K562 (cell line): ENCODE measurements at regions not wholly inside any gene's neighbourhood (a gene's known extent, or its start where the extent isn't known, plus 50 kb on each side); places are given as distances from the start of the nearest gene placed in this dataset.

Source experiments
- ATAC-seq: fragments of 200-7000 bp; cut with Tn5 transposase; 3 replicates; pipeline ENCODE4 v1.9.1; 2020; ENCODE audit warnings: moderate library complexity
- BruUV-seq: library from RNA; stranded (reverse); fragments of 400-500 nt; replicated peaks from 2 replicates; lab custom pipeline; 2021; lab: Mats Ljungman, UMichigan
- CTCF ChIA-PET: fragments of 300-600 bp; formaldehyde crosslinking; extraction: SDS; loops from one replicate; lab custom pipeline; 2021; ENCODE audit warnings: low intra/inter-chr PET ratio; lab: Yijun Ruan, JAX
- POLR2A ChIA-PET: fragments of 300-600, 350-650 bp; sonication (Branson Sonifier 250); formaldehyde crosslinking; extraction: SDS; loops from one replicate; lab custom pipeline; 2021; ENCODE audit warnings: antibody characterized with exemption, inconsistent platforms; lab: Yijun Ruan, JAX
- DNase-seq, 4 experiments: peaks; one replicate each; pipeline versions ENCODE4 v3.0.0 to v3.0.0-alpha.2; 2011 to 2018; ENCODE audit warnings: low spot score in 3 of 4, mixed read lengths in 3 of 4; ENCODE audit errors: extremely low read depth in 1 of 4
- FAIRE-seq: peaks from 2 replicates; lab custom pipeline; 2011; peaks lifted over from hg19 to GRCh38; lab: Jason Lieb, UNC
- H2AFZ ChIP-seq: 2 replicates; pipeline ENCODE4 v1.6.0; 2011; ENCODE audit warnings: low read depth, low read length, control low read depth, inconsistent platforms
- H3K27ac ChIP-seq: fragments of 200-600 bp; 3 replicates; pipeline ENCODE4 v1.8.0; 2011; ENCODE audit warnings: low read depth, mild to moderate bottlenecking, control low read depth, inconsistent platforms, low read length, moderate library complexity, mixed read lengths; ENCODE audit errors: extremely low read depth
- H3K27me3 ChIP-seq, 2 experiments: fragments of 300-600 bp in 1 of 2; 2 replicates in 1 of 2; 3 replicates in 1 of 2; pipeline versions ENCODE4 v1.6.0 to v1.8.0; 2011; ENCODE audit warnings: inconsistent platforms in 2 of 2, low read length in 2 of 2, mild to moderate bottlenecking in 1 of 2, mixed read lengths in 1 of 2, moderate library complexity in 1 of 2; ENCODE audit not compliant: control insufficient read depth in 2 of 2, insufficient read depth in 2 of 2
- H3K36me3 ChIP-seq: fragments of 300-600 bp; 3 replicates; pipeline ENCODE4 v1.8.0; 2011; ENCODE audit warnings: mild to moderate bottlenecking, low read length, inconsistent platforms; ENCODE audit not compliant: control insufficient read depth, insufficient read depth
- H3K4me1 ChIP-seq, 2 experiments: fragments of 200-600 bp in 1 of 2; replicated peaks in 1 of 2; 2 replicates in 1 of 2; 3 replicates in 1 of 2; pipeline versions ENCODE4 v1.5.1 to v1.8.0; 2011; ENCODE audit warnings: inconsistent platforms in 2 of 2, low read length in 2 of 2, mild to moderate bottlenecking in 1 of 2, mixed read lengths in 1 of 2, moderate library complexity in 1 of 2; ENCODE audit not compliant: control insufficient read depth in 2 of 2, insufficient read depth in 2 of 2
- H3K4me2 ChIP-seq: 2 replicates; pipeline ENCODE4 v1.6.1; 2011; ENCODE audit warnings: low read length, control low read depth, inconsistent platforms, mixed read lengths; ENCODE audit not compliant: insufficient read depth
- H3K4me3 ChIP-seq: fragments of 200-600 bp; sonication (generic), shearing (Covaris generic); 2 replicates; pipeline ENCODE4 v1.5.1; 2016; ENCODE audit warnings: control low read depth, inconsistent platforms
- H3K79me2 ChIP-seq: fragments of 200-600 bp; 3 replicates; pipeline ENCODE4 v1.8.0; 2011; ENCODE audit warnings: low read length, inconsistent platforms; ENCODE audit not compliant: control insufficient read depth, insufficient read depth
- H3K9ac ChIP-seq, 2 experiments: 2 replicates each; pipeline versions ENCODE4 v1.6.0 to v1.6.1; 2011; ENCODE audit warnings: low read depth in 2 of 2, low read length in 2 of 2, control low read depth in 1 of 2, inconsistent platforms in 1 of 2, mild to moderate bottlenecking in 1 of 2, mixed read lengths in 1 of 2; ENCODE audit not compliant: insufficient read depth in 1 of 2
- H3K9me1 ChIP-seq: one replicate; pipeline ENCODE4 v1.6.0; 2011; ENCODE audit warnings: inconsistent platforms, mild to moderate bottlenecking, low read length, moderate library complexity; ENCODE audit not compliant: control insufficient read depth, insufficient read depth
- H3K9me3 ChIP-seq: replicated peaks from 2 replicates; pipeline ENCODE4 v1.5.1; 2011; ENCODE audit warnings: low read depth, low read length, inconsistent platforms; ENCODE audit not compliant: control insufficient read depth, insufficient read depth
- H4K20me1 ChIP-seq: replicated peaks from 2 replicates; pipeline ENCODE4 v1.6.1; 2011; ENCODE audit warnings: low read length, inconsistent platforms, mixed read lengths; ENCODE audit not compliant: control insufficient read depth, insufficient read depth
- ARID1B ChIP-seq: fragments of 450-650 bp; IDR thresholded peaks from 2 replicates; pipeline ENCODE4 v1.6.1; 2016; ENCODE audit warnings: antibody characterized with exemption, mild to moderate bottlenecking, inconsistent platforms
- BRF1 ChIP-seq: IDR thresholded peaks from 3 replicates; pipeline ENCODE4 v1.6.1; 2011; ENCODE audit warnings: borderline replicate concordance, mild to moderate bottlenecking; ENCODE audit not compliant: insufficient read length; ENCODE audit errors: extremely low read depth
- DIDO1 ChIP-seq: fragments of 450-650 bp; IDR thresholded peaks from 2 replicates; pipeline ENCODE4 v1.6.1; 2016; ENCODE audit warnings: low read depth, missing biosample characterization, missing genetic modification characterization
- EWSR1 ChIP-seq: fragments of 450-650 bp; IDR thresholded peaks from 2 replicates; pipeline ENCODE4 v1.6.1; 2018; ENCODE audit warnings: borderline replicate concordance, mild to moderate bottlenecking, low read depth, moderate library complexity; ENCODE audit not compliant: partially characterized antibody
- FOXA1 ChIP-seq: fragments of 450-650 bp; IDR thresholded peaks from 2 replicates; pipeline ENCODE4 v1.6.1; 2016; ENCODE audit warnings: mild to moderate bottlenecking, borderline replicate concordance
- MAFF ChIP-seq: IDR thresholded peaks from 2 replicates; pipeline ENCODE4 v1.6.1; 2012; ENCODE audit warnings: low read length, improper control_type of control experiment
- MCM5 ChIP-seq: fragments of 450-650 bp; IDR thresholded peaks from 2 replicates; pipeline ENCODE4 v1.6.1; 2016; ENCODE audit warnings: low read depth
- PCBP2 ChIP-seq: fragments of 200-400 bp; formaldehyde crosslinking; IDR thresholded peaks from 2 replicates; pipeline ENCODE4 v1.6.1; 2018; ENCODE audit warnings: low read length, low read depth, mild to moderate bottlenecking, moderate library complexity; ENCODE audit not compliant: poor library complexity, severe bottlenecking
- POLR2A ChIP-seq: fragments of 450-650 bp; conservative IDR thresholded peaks from 2 replicates; pipeline ENCODE4 v1.6.1; 2016
- PREB ChIP-seq: sonication (generic); formaldehyde crosslinking; IDR thresholded peaks from 2 replicates; pipeline ENCODE4 v1.8.1; 2023; ENCODE audit warnings: mild to moderate bottlenecking, missing genetic modification reagents
- RFX1 ChIP-seq: fragments of 450-650 bp; IDR thresholded peaks from 2 replicates; pipeline ENCODE4 v1.6.1; 2016; ENCODE audit warnings: mild to moderate bottlenecking, moderate library complexity
- ZNF263 ChIP-seq: sonication (generic); formaldehyde crosslinking; IDR thresholded peaks from 2 replicates; pipeline ENCODE4 v1.8.0; 2022; ENCODE audit warnings: mild to moderate bottlenecking, missing genetic modification reagents, borderline replicate concordance
- ZNF282 ChIP-seq: sonication (generic); formaldehyde crosslinking; IDR thresholded peaks from 2 replicates; pipeline ENCODE4 v1.8.1; 2023; ENCODE audit warnings: missing genetic modification reagents
- ZNF324 ChIP-seq: fragments of 250-450 bp; sonication (Bioruptor Pico); IDR thresholded peaks from 2 replicates; pipeline ENCODE4 v1.4.0; 2020; ENCODE audit warnings: mild to moderate bottlenecking
- ZNF561 ChIP-seq: fragments of 450-650 bp; formaldehyde crosslinking; conservative IDR thresholded peaks from 2 replicates; pipeline ENCODE4 v1.4.0; 2020; ENCODE audit warnings: mild to moderate bottlenecking, moderate library complexity
- WGBS: fragments of 100-300 bp; shearing (Covaris generic); methylation state at CpG from one replicate; pipeline ENCODE4 v1.1.6; 2016; ENCODE audit warnings: low coverage, mixed read lengths; ENCODE audit not compliant: insufficient coverage; ENCODE audit errors: missing lambda C conversion rate; 5-methylcytosine and 5-hydroxymethylcytosine counted together
- in situ Hi-C: fragments of 300-500 bp; cut with MboI; formaldehyde crosslinking; loops from 4 replicates; pipeline ENCODE4 v1.15.0; 2018; ENCODE audit warnings: inconsistent platforms, mixed read lengths
- intact Hi-C: fragments of 100-400 bp; cut with micrococcal nuclease; formaldehyde crosslinking; loops from 2 replicates; pipeline ENCODE4 v1.14.2; 2022

- Histone ChIP-seq H3K4me2 (no peak overlapping the region), H4K20me1 (no peaks in the 10 kb centered on the region; the same call in 1 of the 2 replicates), H3K36me3 (no peaks in the 10 kb centered on the region), H3K9me3 (no peaks in the 10 kb centered on the region), H2AFZ (no peak overlapping the region), H3K4me1 (no peaks in the 10 kb centered on the region), H3K27me3 (peaks cover 0 to 32% of the 10 kb centered on the region in 2 experiments; a peak in 3 of 5 replicates), H3K27ac (no peak overlapping the region), H3K4me3 (no peak overlapping the region), H3K9me1 (no peaks in the 10 kb centered on the region), H3K9ac (no peak overlapping the region), H3K79me2 (no peaks in the 10 kb centered on the region)
- intact Hi-C loops, result no loop called here
- in situ Hi-C loops, result no loop called here
- no TSS peak for BruUV-seq
- WGBS, result 0% methylated on average over 2 of the region's 4 CpGs
- CTCF ChIA-PET, result no interaction called here
- DNase-seq (no peak), FAIRE-seq (no peak), ATAC-seq (no peak)
- POLR2A ChIA-PET, result interaction anchor here (0.6 to 1.5 kb wide), 2 partner anchors 10 to 132 kb away, joined by 3 to 4 read pairs; no protein-coding TSS in a partner anchor
- TF ChIP-seq EWSR1 (no peak), ARID1B (no peak), DIDO1 (tag) (no peak), PREB (CRISPR knock-in tag) (no peak), MCM5 (no peak), ZNF324 (CRISPR knock-in tag) (no peak), POLR2A (no peak), MAFF (no peak), ZNF561 (CRISPR knock-in tag) (no peak), RFX1 (no peak), PCBP2 (no peak), ZNF263 (CRISPR knock-in tag) (no peak), ZNF282 (no peak), BRF1 (no peak), FOXA1 (no peak)
Observed at GRCh38 chr2:238696331-238696730, 151.6 kb upstream of the TWIST2 start.
